Gastroesophageal sphincter (tissue), 3 donors: ENCODE measurements at regions not wholly inside any gene's neighbourhood (a gene's known extent, or its start where the extent isn't known, plus 50 kb on each side); places are given as distances from the start of the nearest gene placed in this dataset.

Experiments
- CTCF ChIP-seq, 4 experiments: fragments of 200-600 bp in 2 of 4; fragments of 450-650 bp in 2 of 4; sonication (generic) in 1 of 4; IDR thresholded peaks; one replicate each; pipeline ENCODE4 v1.5.1; 2017 to 2019; ENCODE audit warnings: antibody characterized with exemption in 4 of 4, mild to moderate bottlenecking in 2 of 4, moderate library complexity in 2 of 4
- EP300 ChIP-seq: sonication (generic); formaldehyde crosslinking; IDR thresholded peaks from one replicate; pipeline ENCODE4 v1.6.1; 2017; ENCODE audit warnings: antibody characterized with exemption, mild to moderate bottlenecking

GRCh38 chr1:172726740-172727139 lies 67.8 kb downstream of the FASLG start:
- TF ChIP-seq CTCF (IDR thresholded peaks at IDR 0.05) (no peak), EP300 (no peak)
